HepG2 (cell line): ENCODE measurements at regions not wholly inside any gene's neighbourhood (a gene's known extent, or its start where the extent isn't known, plus 50 kb on each side); places are given as distances from the start of the nearest gene placed in this dataset.

Experiments
- CREB1 ChIP-seq, 2 experiments: fragments of 450-650 bp in 1 of 2; IDR thresholded peaks; 2 replicates each; pipeline ENCODE4 v1.6.1; 2016 to 2017; ENCODE audit warnings: control low read depth in 1 of 2, mild to moderate bottlenecking in 1 of 2, missing compliant biosample characterization in 1 of 2, missing genetic modification characterization in 1 of 2
- CTCF ChIP-seq: sonication (generic); formaldehyde crosslinking; IDR thresholded peaks from 2 replicates; pipeline ENCODE4 v1.5.0; 2020; ENCODE audit warnings: mild to moderate bottlenecking, missing genetic modification reagents, moderate library complexity
- EP300 ChIP-seq, 3 experiments: sonication (generic) in 1 of 3; formaldehyde crosslinking in 1 of 3; IDR thresholded peaks; 2 replicates each; pipeline versions ENCODE4 v1.5.1 to v1.6.1; 2011 to 2020; ENCODE audit warnings: low read depth in 2 of 3, low read length in 2 of 3, borderline replicate concordance in 1 of 3, improper control_type of control experiment in 1 of 3, mild to moderate bottlenecking in 1 of 3, missing genetic modification reagents in 1 of 3, moderate library complexity in 1 of 3
- POLR2A ChIP-seq, 2 experiments: IDR thresholded peaks; 2 replicates each; pipeline ENCODE4 v1.6.1; 2011; ENCODE audit warnings: low read depth in 2 of 2, low read length in 2 of 2, mild to moderate bottlenecking in 1 of 2, moderate library complexity in 1 of 2; ENCODE audit not compliant: insufficient read depth in 1 of 2
- TF ChIP-seq, protein P1 (sequence below): sonication (generic); formaldehyde crosslinking; IDR thresholded peaks from 2 replicates; pipeline ENCODE4 v1.4.0; 2020; ENCODE audit warnings: missing genetic modification reagents, borderline replicate concordance

GRCh38 chr6:147704691-147705090 lies 196.2 kb downstream of the SAMD5 start:
- no peak for TF ChIP-seq POLR2A (IDR thresholded peaks at IDR 0.05; ENCODE audit: insufficient read depth in 1 of 2, low read depth in 2 of 2, low read length in 2 of 2)
- TF ChIP-seq, protein P1, sequence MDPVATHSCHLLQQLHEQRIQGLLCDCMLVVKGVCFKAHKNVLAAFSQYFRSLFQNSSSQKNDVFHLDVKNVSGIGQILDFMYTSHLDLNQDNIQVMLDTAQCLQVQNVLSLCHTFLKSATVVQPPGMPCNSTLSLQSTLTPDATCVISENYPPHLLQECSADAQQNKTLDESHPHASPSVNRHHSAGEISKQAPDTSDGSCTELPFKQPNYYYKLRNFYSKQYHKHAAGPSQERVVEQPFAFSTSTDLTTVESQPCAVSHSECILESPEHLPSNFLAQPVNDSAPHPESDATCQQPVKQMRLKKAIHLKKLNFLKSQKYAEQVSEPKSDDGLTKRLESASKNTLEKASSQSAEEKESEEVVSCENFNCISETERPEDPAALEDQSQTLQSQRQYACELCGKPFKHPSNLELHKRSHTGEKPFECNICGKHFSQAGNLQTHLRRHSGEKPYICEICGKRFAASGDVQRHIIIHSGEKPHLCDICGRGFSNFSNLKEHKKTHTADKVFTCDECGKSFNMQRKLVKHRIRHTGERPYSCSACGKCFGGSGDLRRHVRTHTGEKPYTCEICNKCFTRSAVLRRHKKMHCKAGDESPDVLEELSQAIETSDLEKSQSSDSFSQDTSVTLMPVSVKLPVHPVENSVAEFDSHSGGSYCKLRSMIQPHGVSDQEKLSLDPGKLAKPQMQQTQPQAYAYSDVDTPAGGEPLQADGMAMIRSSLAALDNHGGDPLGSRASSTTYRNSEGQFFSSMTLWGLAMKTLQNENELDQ (CRISPR knock-in tag) = no peak
- no peak for TF ChIP-seq EP300 (IDR thresholded peaks at IDR 0.05; ENCODE audit: low read depth in 2 of 2, low read length in 2 of 2)
- TF ChIP-seq EP300 (CRISPR knock-in tag; IDR thresholded peaks at IDR 0.05; ENCODE audit: borderline replicate concordance) = no peak
- no peak for TF ChIP-seq CREB1 (IDR thresholded peaks at IDR 0.05)
- TF ChIP-seq CREB1 (CRISPR knock-in tag; IDR thresholded peaks at IDR 0.05) = no peak
- TF ChIP-seq CTCF (CRISPR knock-in tag) = no peak
